GM12865 (cell line): ENCODE measurements at regions not wholly inside any gene's neighbourhood (a gene's known extent, or its start where the extent isn't known, plus 50 kb on each side); places are given as distances from the start of the nearest gene placed in this dataset.

ENCODE experiments used
- DNase-seq: peaks from one replicate; pipeline ENCODE4 v3.0.0; 2010; ENCODE audit warnings: low read depth
- H3K4me3 ChIP-seq: 2 replicates; pipeline ENCODE4 v1.5.1; 2011; ENCODE audit warnings: mild to moderate bottlenecking, low read depth, low read length, control low read depth
- CTCF ChIP-seq: IDR thresholded peaks from 2 replicates; pipeline ENCODE4 v1.5.1; 2011; ENCODE audit warnings: low read length, control low read depth, low read depth, inconsistent platforms; ENCODE audit not compliant: insufficient read depth; ENCODE audit errors: missing control alignments

DNA sequence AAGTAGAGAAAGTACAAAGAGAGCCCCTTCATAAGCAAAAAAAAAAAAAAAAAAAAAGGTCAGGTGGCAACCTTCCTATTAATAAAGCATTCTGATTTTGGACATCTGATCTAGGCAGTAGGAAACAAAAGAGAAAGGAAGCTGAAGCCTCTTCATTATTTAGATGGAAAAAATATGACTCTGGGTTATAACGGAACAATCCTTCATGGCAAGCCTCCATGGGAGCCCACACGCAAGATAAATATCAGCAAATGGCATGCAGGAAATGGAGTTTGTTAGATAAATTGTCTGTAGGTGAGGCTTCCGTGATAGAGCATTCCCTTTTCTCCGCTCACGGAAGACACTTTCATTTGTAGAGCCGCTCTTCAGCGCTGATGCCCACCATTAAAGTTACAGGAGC is 381.0 kb downstream of the TTLL7 start:
- H3K4me3 ChIP-seq: no peak overlapping the region
- TF ChIP-seq CTCF: no peak

GRCh38 chr1:83615370-83615769 is 383.6 kb downstream of the TTLL7 start:
- no peak overlapping the region for H3K4me3 ChIP-seq
- no peak for TF ChIP-seq CTCF
- DNase-seq: no peak

More for the DNA sequence above, 381.0 kb downstream of the TTLL7 start:
- DNase-seq: no peak

DNA sequence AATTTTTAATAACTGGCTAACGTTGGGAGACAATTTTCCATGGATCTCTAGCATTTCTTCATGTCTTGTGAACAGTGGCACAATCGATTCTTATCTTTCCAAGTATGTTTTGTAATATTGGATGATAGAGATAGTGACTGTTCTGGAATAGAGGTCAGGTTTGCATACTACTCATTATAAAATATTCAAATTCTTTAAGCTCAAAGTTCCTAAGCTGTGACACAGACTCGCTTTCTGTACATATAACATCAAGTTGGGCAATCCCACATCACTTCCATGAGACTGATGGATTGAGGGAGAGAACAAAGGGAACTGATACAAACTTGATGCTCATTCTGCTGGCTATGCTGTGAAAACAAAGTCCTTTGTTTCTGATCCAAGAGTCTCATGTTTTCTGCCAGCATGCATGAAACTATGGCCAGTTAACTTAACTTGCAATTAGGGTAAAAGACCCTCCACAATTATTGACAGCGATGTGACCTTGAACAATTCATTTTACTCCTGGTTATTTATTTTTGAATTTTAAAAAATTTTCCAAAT is 392.4 kb downstream of the TTLL7 start:
- no peak for DNase-seq
- H3K4me3 ChIP-seq: no peak overlapping the region
- no peak for TF ChIP-seq CTCF

- no peak for TF ChIP-seq CTCF
- no peak for DNase-seq
- no peak overlapping the region for H3K4me3 ChIP-seq
Measured at GRCh38 chr1:83596331-83596730, 402.6 kb downstream of the TTLL7 start.

DNA sequence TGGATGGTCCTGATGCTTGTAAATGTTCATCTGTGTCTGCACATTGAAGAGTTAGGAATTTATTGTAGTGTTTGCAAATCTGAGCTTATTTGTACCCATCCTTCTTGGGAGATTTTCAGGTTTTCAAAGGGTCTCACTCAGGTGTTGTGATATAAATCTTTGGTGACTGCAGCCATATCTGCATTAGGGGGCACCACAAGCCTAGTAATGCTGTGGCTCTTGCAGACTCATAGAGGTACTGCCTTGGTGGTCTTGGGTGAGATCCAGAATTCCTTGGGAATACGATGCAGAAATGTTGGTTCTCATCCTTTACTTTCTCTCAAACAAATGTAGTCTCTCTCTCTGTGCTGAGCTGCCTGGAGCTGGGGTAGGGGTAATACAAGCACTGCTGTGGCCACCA is 405.9 kb downstream of the TTLL7 start:
- TF ChIP-seq CTCF: no peak
- DNase-seq: no peak
- no peak overlapping the region for H3K4me3 ChIP-seq

DNA sequence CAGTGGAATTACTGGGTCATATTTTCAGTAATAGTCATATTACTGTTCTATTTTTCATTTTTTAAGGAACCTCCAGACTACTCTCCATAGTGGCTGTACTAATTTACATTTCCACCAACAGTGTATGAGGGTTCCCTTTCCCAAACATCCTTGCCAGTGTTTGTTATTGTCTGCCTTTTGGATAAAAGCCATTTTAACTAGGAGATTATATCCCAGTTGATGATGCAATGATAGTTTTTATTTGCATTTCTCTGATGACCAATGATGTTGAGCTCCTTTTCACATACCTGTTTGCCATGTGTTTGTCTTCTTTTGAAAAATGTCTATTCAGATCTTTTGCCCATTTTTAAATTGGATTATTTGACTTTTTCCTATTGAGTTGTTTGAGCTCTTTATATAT is 410.8 kb downstream of the TTLL7 start:
- DNase-seq: no peak
- no peak for TF ChIP-seq CTCF
- no peak overlapping the region for H3K4me3 ChIP-seq

- peak; percentile 68 for DNase-seq
- peak; percentile 42 for TF ChIP-seq CTCF
- H3K4me3 ChIP-seq: no peak overlapping the region
Measured at GRCh38 chr1:83583351-83584014, 415.4 kb downstream of the TTLL7 start.
